ENCODE measurements at regions not wholly inside any gene's neighbourhood (a gene's known extent, or its start where the extent isn't known, plus 50 kb on each side); places are given as distances from the start of the nearest gene placed in this dataset.

GRCh38 chr9:96135076-96135752 is 166.8 kb downstream of the HSD17B3 start:
- no peak for TF ChIP-seq CTCF (IDR thresholded peaks at IDR 0.05; ENCODE audit: low read depth, low read length)
- no peak overlapping the region for H3K4me3 ChIP-seq (ENCODE audit: low read depth, low read length)

GRCh38 chr9:96133321-96134021 is 168.5 kb downstream of the HSD17B3 start:
- TF ChIP-seq CTCF (IDR thresholded peaks at IDR 0.05; ENCODE audit: low read depth, low read length) = no peak
- H3K4me3 ChIP-seq (ENCODE audit: low read depth, low read length) = no peak overlapping the region

GRCh38 chr9:96131825-96132224 is 170.2 kb downstream of the HSD17B3 start:
- TF ChIP-seq CTCF (IDR thresholded peaks at IDR 0.05; ENCODE audit: low read depth, low read length) = no peak
- no peak overlapping the region for H3K4me3 ChIP-seq (ENCODE audit: low read depth, low read length)

- H3K4me3 ChIP-seq (ENCODE audit: low read depth, low read length) = no peak overlapping the region
- TF ChIP-seq CTCF (IDR thresholded peaks at IDR 0.05; ENCODE audit: low read depth, low read length) = no peak
These were observed 171.0 kb downstream of the HSD17B3 start for GRCh38 chr9:96130970-96131369.

GRCh38 chr9:96129747-96130146 is 172.2 kb downstream of the HSD17B3 start:
- no peak for TF ChIP-seq CTCF (IDR thresholded peaks at IDR 0.05; ENCODE audit: low read depth, low read length)
- no peak overlapping the region for H3K4me3 ChIP-seq (ENCODE audit: low read depth, low read length)

- H3K4me3 ChIP-seq (ENCODE audit: low read depth, low read length) = no peak overlapping the region
- TF ChIP-seq CTCF (IDR thresholded peaks at IDR 0.05; ENCODE audit: low read depth, low read length) = no peak
These were observed 173.1 kb downstream of the HSD17B3 start for GRCh38 chr9:96128880-96129279.

- no peak for TF ChIP-seq CTCF (IDR thresholded peaks at IDR 0.05; ENCODE audit: low read depth, low read length)
- H3K4me3 ChIP-seq (ENCODE audit: low read depth, low read length) = no peak overlapping the region
These were observed 175.6 kb downstream of the HSD17B3 start for GRCh38 chr9:96126321-96126881.
